H1 (cell line): ENCODE measurements at regions not wholly inside any gene's neighbourhood (a gene's known extent, or its start where the extent isn't known, plus 50 kb on each side); places are given as distances from the start of the nearest gene placed in this dataset.

Experiments
- CTCF ChIA-PET: fragments of 300-600 bp; sonication (Branson Sonifier 250); formaldehyde crosslinking; loops from one replicate; lab custom pipeline; 2021; ENCODE audit not compliant: partially characterized antibody; lab: Charles Lee
- POLR2A ChIA-PET: fragments of 300-600 bp; sonication (Branson Sonifier 250); formaldehyde crosslinking; loops from one replicate; lab custom pipeline; 2021; ENCODE audit warnings: inconsistent platforms; ENCODE audit not compliant: partially characterized antibody; lab: Charles Lee
- DNase-seq, 2 experiments: peaks; one replicate each; pipeline versions ENCODE4 v3.0.0 to v3.0.0-alpha.2; 2010 to 2022; ENCODE audit warnings: low spot score in 2 of 2, low read depth in 1 of 2, mixed read lengths in 1 of 2
- FAIRE-seq: peaks from 2 replicates; lab custom pipeline; 2011; peaks lifted over from hg19 to GRCh38; lab: Jason Lieb, UNC
- H2AFZ ChIP-seq: 2 replicates; pipeline ENCODE4 v1.8.1; 2012; ENCODE audit warnings: low read length, inconsistent platforms
- H2AK5ac ChIP-seq: 2 replicates; pipeline ENCODE4 v1.6.1; 2013; ENCODE audit warnings: low read depth, low read length
- H2BK120ac ChIP-seq: replicated peaks from 2 replicates; pipeline ENCODE3; 2013; ENCODE audit warnings: low read depth, low read length, inconsistent platforms
- H2BK12ac ChIP-seq: 2 replicates; pipeline ENCODE4 v1.6.1; 2013; ENCODE audit warnings: low read depth, low read length
- H2BK15ac ChIP-seq: 2 replicates; pipeline ENCODE4 v1.6.1; 2013; ENCODE audit warnings: low read length
- H2BK20ac ChIP-seq: 2 replicates; pipeline ENCODE4 v1.6.1; 2013; ENCODE audit warnings: low read length
- H2BK5ac ChIP-seq: 2 replicates; pipeline ENCODE4 v1.6.1; 2013; ENCODE audit warnings: low read depth, low read length
- H3K14ac ChIP-seq: 2 replicates; pipeline ENCODE4 v1.6.1; 2013; ENCODE audit warnings: inconsistent platforms; ENCODE audit not compliant: insufficient read length
- H3K18ac ChIP-seq: 2 replicates; pipeline ENCODE4 v1.6.1; 2013; ENCODE audit warnings: low read length; ENCODE audit errors: extremely low read depth
- H3K23ac ChIP-seq: 2 replicates; pipeline ENCODE4 v1.6.1; 2013; ENCODE audit warnings: inconsistent platforms; ENCODE audit not compliant: insufficient read length
- H3K23me2 ChIP-seq: 2 replicates; pipeline ENCODE4 v1.6.1; 2013; ENCODE audit warnings: low read depth, low read length
- H3K27ac ChIP-seq: 2 replicates; pipeline ENCODE4 v1.6.1; 2011; ENCODE audit warnings: low read depth, low read length, inconsistent platforms
- H3K27me3 ChIP-seq, 4 experiments: replicated peaks in 1 of 4; 1 replicate in 1 of 4; 2 replicates in 3 of 4; pipeline versions ENCODE4 v1.6.1 to v1.8.1; 2011 to 2013; ENCODE audit warnings: low read length in 3 of 4, mild to moderate bottlenecking in 3 of 4, inconsistent platforms in 2 of 4, mixed read lengths in 2 of 4, moderate library complexity in 1 of 4; ENCODE audit not compliant: control insufficient read depth in 3 of 4, insufficient read depth in 3 of 4; ENCODE audit errors: extremely low read depth in 1 of 4
- H3K36me3 ChIP-seq, 4 experiments: 2 replicates each; pipeline versions ENCODE4 v1.6.1 to v1.8.1; 2011 to 2013; ENCODE audit warnings: mild to moderate bottlenecking in 4 of 4, low read length in 3 of 4, moderate library complexity in 2 of 4, control low read depth in 1 of 4, inconsistent platforms in 1 of 4; ENCODE audit not compliant: insufficient read depth in 4 of 4, control insufficient read depth in 2 of 4
- H3K4ac ChIP-seq: replicated peaks from 2 replicates; pipeline ENCODE3; 2013; ENCODE audit warnings: low read length, low read depth, mixed read lengths, inconsistent platforms; ENCODE audit not compliant: insufficient read length
- H3K4me1 ChIP-seq, 4 experiments: replicated peaks in 1 of 4; 1 replicate in 1 of 4; 2 replicates in 3 of 4; pipeline versions ENCODE4 v1.6.1 to v1.8.1; 2011 to 2013; ENCODE audit warnings: low read length in 3 of 4, inconsistent platforms in 2 of 4, mixed read lengths in 1 of 4; ENCODE audit not compliant: insufficient read depth in 4 of 4, control insufficient read depth in 3 of 4
- H3K4me2 ChIP-seq, 2 experiments: 2 replicates each; pipeline versions ENCODE4 v1.6.1 to v1.8.1; 2011 to 2013; ENCODE audit warnings: low read depth in 2 of 2, low read length in 2 of 2, control low read depth in 1 of 2, inconsistent platforms in 1 of 2, mild to moderate bottlenecking in 1 of 2; ENCODE audit not compliant: insufficient read depth in 1 of 2
- H3K4me3 ChIP-seq, 4 experiments: fragments of 200-600, 300-600 bp in 1 of 4; sonication (generic), shearing (Covaris generic), sonication (Bioruptor Twin) in 1 of 4; 2 replicates each; pipeline versions ENCODE4 v1.5.1 to v1.8.1; 2011 to 2016; ENCODE audit warnings: low read length in 4 of 4, low read depth in 3 of 4, control low read depth in 2 of 4, inconsistent platforms in 2 of 4, mild to moderate bottlenecking in 2 of 4, mixed read lengths in 1 of 4, moderate library complexity in 1 of 4; ENCODE audit not compliant: insufficient read depth in 2 of 4; ENCODE audit errors: extremely low read depth in 1 of 4
- H3K56ac ChIP-seq: replicated peaks from 2 replicates; pipeline ENCODE3; 2013; ENCODE audit warnings: low read depth, mild to moderate bottlenecking, mixed read lengths, low read length, inconsistent platforms; ENCODE audit not compliant: insufficient read length
- H3K79me1 ChIP-seq: 2 replicates; pipeline ENCODE4 v1.6.1; 2013; ENCODE audit warnings: low read depth, low read length, control low read depth
- H3K79me2 ChIP-seq, 2 experiments: 2 replicates each; pipeline versions ENCODE4 v1.6.1 to v1.8.1; 2012 to 2013; ENCODE audit warnings: low read length in 2 of 2, mild to moderate bottlenecking in 2 of 2, inconsistent platforms in 1 of 2; ENCODE audit not compliant: insufficient read depth in 2 of 2, control insufficient read depth in 1 of 2
- H3K9ac ChIP-seq, 4 experiments: replicated peaks in 1 of 4; 1 replicate in 1 of 4; 2 replicates in 3 of 4; pipeline versions ENCODE4 v1.6.1 to v1.8.1; 2011 to 2013; ENCODE audit warnings: low read depth in 3 of 4, low read length in 3 of 4, control low read depth in 2 of 4, mild to moderate bottlenecking in 2 of 4, moderate library complexity in 2 of 4, inconsistent platforms in 1 of 4; ENCODE audit errors: extremely low read depth in 1 of 4
- H3K9me3 ChIP-seq, 2 experiments: 2 replicates each; pipeline versions ENCODE4 v1.6.1 to v1.8.1; 2012 to 2013; ENCODE audit warnings: mild to moderate bottlenecking in 2 of 2, moderate library complexity in 2 of 2, control low read depth in 1 of 2, inconsistent platforms in 1 of 2, low read depth in 1 of 2, low read length in 1 of 2, mixed read lengths in 1 of 2; ENCODE audit not compliant: insufficient read depth in 2 of 2
- H4K20me1 ChIP-seq, 2 experiments: replicated peaks in 1 of 2; 2 replicates each; pipeline versions ENCODE3 to v1.8.1; 2011 to 2013; ENCODE audit warnings: inconsistent platforms in 2 of 2, low read length in 2 of 2, mild to moderate bottlenecking in 1 of 2; ENCODE audit not compliant: insufficient read depth in 2 of 2, control insufficient read depth in 1 of 2
- H4K5ac ChIP-seq: 2 replicates; pipeline ENCODE4 v1.6.1; 2013; ENCODE audit warnings: low read length, low read depth, mixed read lengths, inconsistent platforms; ENCODE audit not compliant: insufficient read length
- H4K8ac ChIP-seq: 2 replicates; pipeline ENCODE4 v1.8.0; 2013; ENCODE audit warnings: mild to moderate bottlenecking, moderate library complexity, low read length, inconsistent platforms; ENCODE audit not compliant: insufficient read depth; ENCODE audit errors: extremely low read depth
- H4K91ac ChIP-seq: replicated peaks from 2 replicates; pipeline ENCODE3; 2013; ENCODE audit warnings: low read length, mixed read lengths, inconsistent platforms; ENCODE audit not compliant: insufficient read length
- BCL11A ChIP-seq, 2 experiments: IDR thresholded peaks; one replicate each; pipeline ENCODE4 v1.6.1; 2011; ENCODE audit warnings: low read depth in 2 of 2, low read length in 2 of 2, mild to moderate bottlenecking in 2 of 2
- CHD1 ChIP-seq: IDR thresholded peaks from 2 replicates; pipeline ENCODE4 v1.6.1; 2012; ENCODE audit warnings: low read depth, low read length, improper control_type of control experiment
- CHD2 ChIP-seq: IDR thresholded peaks from 2 replicates; pipeline ENCODE4 v1.6.1; 2012; ENCODE audit warnings: low read length, improper control_type of control experiment
- EP300 ChIP-seq, 2 experiments: IDR thresholded peaks; 1 replicate in 1 of 2; 2 replicates in 1 of 2; pipeline ENCODE4 v1.6.1; 2011 to 2012; ENCODE audit warnings: low read depth in 2 of 2, low read length in 2 of 2, mild to moderate bottlenecking in 2 of 2, borderline replicate concordance in 1 of 2, inconsistent platforms in 1 of 2, moderate library complexity in 1 of 2
- PHF8 ChIP-seq: fragments of 200-600 bp; sonication (generic); conservative IDR thresholded peaks from 2 replicates; pipeline ENCODE4 v1.7.1; 2012; ENCODE audit warnings: low read depth, mild to moderate bottlenecking, inconsistent platforms, low read length, moderate library complexity
- RAD21 ChIP-seq, 2 experiments: IDR thresholded peaks in 1 of 2; conservative IDR thresholded peaks in 1 of 2; 2 replicates each; pipeline ENCODE4 v1.6.1; 2011; ENCODE audit warnings: low read depth in 2 of 2, low read length in 2 of 2, improper control_type of control experiment in 1 of 2, inconsistent platforms in 1 of 2, mild to moderate bottlenecking in 1 of 2, moderate library complexity in 1 of 2
- RBBP5 ChIP-seq: IDR thresholded peaks from 2 replicates; pipeline ENCODE4 v1.7.1; 2012; ENCODE audit warnings: low read depth, mild to moderate bottlenecking, inconsistent platforms, low read length, moderate library complexity, borderline replicate concordance
- SAP30 ChIP-seq: fragments of 300-600 bp; sonication (generic); IDR thresholded peaks from 2 replicates; pipeline ENCODE4 v1.7.1; 2012; ENCODE audit warnings: low read length, moderate library complexity, mild to moderate bottlenecking, inconsistent platforms; ENCODE audit not compliant: insufficient read depth, insufficient replicate concordance
- SUZ12 ChIP-seq: fragments of 200-600 bp; sonication (generic); IDR thresholded peaks from 2 replicates; pipeline ENCODE4 v1.6.1; 2012; ENCODE audit warnings: mild to moderate bottlenecking, inconsistent platforms, low read length, moderate library complexity, mixed read lengths
- TAF7 ChIP-seq: optimal IDR thresholded peaks from 2 replicates; pipeline ENCODE3; 2011; ENCODE audit warnings: low read depth, mild to moderate bottlenecking, inconsistent platforms, low read length, moderate library complexity, borderline replicate concordance
- WGBS, 2 experiments: shearing (Covaris generic) in 1 of 2; methylation state at CpG; one replicate each; pipeline versions ENCODE4 v1.1.6 to v1.1.7; 2013 to 2015; ENCODE audit warnings: low lambda C conversion rate in 2 of 2, mixed read lengths in 2 of 2, inconsistent platforms in 1 of 2, low coverage in 1 of 2, missing lambda C conversion rate in 1 of 2; ENCODE audit not compliant: insufficient replicate concordance in 2 of 2, insufficient coverage in 1 of 2, insufficient read length in 1 of 2; ENCODE audit errors: extremely low coverage in 1 of 2, missing lambda C conversion rate in 1 of 2; 5-methylcytosine and 5-hydroxymethylcytosine counted together
- TF ChIP-seq, protein P1 (sequence below): IDR thresholded peaks from 2 replicates; pipeline ENCODE4 v1.6.1; 2011; ENCODE audit warnings: low read length, improper control_type of control experiment

DNA sequence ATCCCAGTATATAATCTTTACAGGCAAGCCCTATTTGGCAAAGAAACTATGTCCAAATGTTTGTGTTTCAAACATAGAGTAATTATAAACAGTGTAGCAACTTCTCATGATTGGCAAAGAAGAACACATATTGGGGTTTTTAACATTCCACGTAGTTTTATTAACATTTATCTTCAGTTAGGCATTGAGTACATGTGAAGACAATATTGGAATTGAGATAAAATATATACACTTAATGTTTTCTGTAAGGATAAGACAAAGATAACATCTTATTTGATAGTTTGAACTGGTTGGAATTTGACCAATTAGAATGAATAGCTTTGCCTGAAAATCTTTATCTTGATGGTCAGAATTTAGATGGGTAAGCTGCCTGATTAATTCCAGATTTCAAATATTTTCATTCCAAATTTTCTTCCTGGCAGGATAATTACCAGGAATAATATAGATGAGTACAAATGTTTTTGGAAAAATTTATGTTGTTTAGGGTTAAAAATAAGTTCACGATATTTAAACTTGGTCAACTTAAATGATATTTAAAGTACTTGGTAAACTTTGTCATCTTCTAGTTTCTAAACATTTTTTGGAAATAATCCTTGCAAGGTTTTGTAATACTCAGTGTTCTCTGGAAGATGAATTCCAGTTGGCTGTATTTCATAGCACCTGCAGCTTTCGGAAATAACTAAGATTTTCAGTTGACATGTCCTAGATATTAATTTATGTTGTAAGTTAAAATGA is 536.5 kb upstream of the SPRY2 start:
- no peak for FAIRE-seq
- Histone ChIP-seq H2BK20ac (no peak overlapping the region), H4K5ac (no peak overlapping the region), H3K18ac (no peak overlapping the region), H3K23me2 (no peaks in the 10 kb centered on the region), H4K8ac (no peak overlapping the region), H3K79me2 (no peaks in the 10 kb centered on the region), H3K36me3 (no peaks in the 10 kb centered on the region), H3K27ac (no peak overlapping the region), H3K9me3 (no peaks in the 10 kb centered on the region), H3K27me3 (no peaks in the 10 kb centered on the region; a peak in 1 of 7 replicates), H2BK12ac (no peak overlapping the region), H3K14ac (no peak overlapping the region), H2BK15ac (no peak overlapping the region), H2BK120ac (no peak overlapping the region), H2AFZ (no peak overlapping the region), H3K4me3 (no peak overlapping the region), H4K20me1 (no peaks in the 10 kb centered on the region), H3K9ac (no peak overlapping the region), H2AK5ac (no peak overlapping the region), H3K23ac (no peak overlapping the region), H3K56ac (no peak overlapping the region), H3K4ac (no peak overlapping the region), H3K79me1 (no peaks in the 10 kb centered on the region), H3K4me2 (no peak overlapping the region), H2BK5ac (no peak overlapping the region), H4K91ac (no peak overlapping the region), H3K4me1 (peaks cover 0 to 4% (median 1%) of the 10 kb centered on the region in 4 experiments; a peak in 2 of 7 replicates)
- 92 to 100% methylated on average over 1 to 3 of the region's 3 CpGs for WGBS, 2 experiments
- ChIA-PET CTCF (interaction anchor here (0.9 kb wide), 1 partner anchor 11 kb away, joined by 3 read pairs; no protein-coding TSS in a partner anchor), POLR2A (no interaction called here)
- DNase-seq, result no peak
- TF ChIP-seq PHF8 (no peak), SUZ12 (no peak), BCL11A (IDR thresholded peaks at IDR 0.05; ENCODE audit: low read depth in 2 of 2, low read length in 2 of 2) (no peak), EP300 (IDR thresholded peaks at IDR 0.05; ENCODE audit: borderline replicate concordance in 1 of 2, low read depth in 2 of 2, low read length in 2 of 2) (no peak), CHD1 (no peak), RAD21 (IDR thresholded peaks at IDR 0.05 in 1 of 2, conservative IDR thresholded peaks at IDR 0.05 in 1 of 2; ENCODE audit: low read depth in 2 of 2, low read length in 2 of 2) (no peak), RBBP5 (no peak), SAP30 (no peak), TAF7 (no peak), CHD2 (no peak)
- TF ChIP-seq, protein P1, sequence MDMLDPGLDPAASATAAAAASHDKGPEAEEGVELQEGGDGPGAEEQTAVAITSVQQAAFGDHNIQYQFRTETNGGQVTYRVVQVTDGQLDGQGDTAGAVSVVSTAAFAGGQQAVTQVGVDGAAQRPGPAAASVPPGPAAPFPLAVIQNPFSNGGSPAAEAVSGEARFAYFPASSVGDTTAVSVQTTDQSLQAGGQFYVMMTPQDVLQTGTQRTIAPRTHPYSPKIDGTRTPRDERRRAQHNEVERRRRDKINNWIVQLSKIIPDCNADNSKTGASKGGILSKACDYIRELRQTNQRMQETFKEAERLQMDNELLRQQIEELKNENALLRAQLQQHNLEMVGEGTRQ, result no peak
